ENCODE measurements at regions not wholly inside any gene's neighbourhood (a gene's known extent, or its start where the extent isn't known, plus 50 kb on each side); places are given as distances from the start of the nearest gene placed in this dataset.

DNA sequence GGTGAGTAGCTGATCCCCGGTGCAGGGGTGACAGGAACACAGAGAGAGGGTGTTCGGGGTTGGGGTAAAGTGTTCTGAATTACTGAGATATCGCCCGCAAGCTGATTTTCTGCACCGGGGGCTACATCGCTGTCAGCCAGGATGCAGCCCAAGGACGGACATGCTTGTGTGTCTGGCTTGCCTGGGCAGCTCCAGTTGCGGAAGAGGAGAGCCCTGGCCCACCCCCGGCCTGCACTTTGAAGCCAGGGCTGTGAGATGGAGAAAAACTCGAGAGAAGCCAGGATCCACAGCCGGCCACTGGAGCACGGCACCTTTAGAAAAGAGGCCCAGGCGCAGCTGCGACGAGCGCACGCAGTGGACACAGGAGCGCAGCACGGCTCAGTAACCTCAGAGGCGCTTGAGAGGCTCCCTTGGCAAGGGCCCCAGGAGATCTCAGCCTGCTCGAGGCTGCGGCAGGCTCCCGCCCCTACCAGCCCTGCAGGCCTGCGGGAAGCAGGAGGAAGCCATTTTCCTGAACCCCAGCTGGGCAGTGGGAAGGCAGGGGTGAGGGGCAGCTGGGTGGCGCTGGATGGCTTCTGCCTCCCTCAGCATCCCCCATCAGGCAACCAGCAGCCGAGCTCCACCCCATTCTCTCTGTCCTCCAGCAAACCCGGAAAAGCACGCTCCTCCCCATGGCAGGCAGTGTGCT is 59.2 kb downstream of the C9orf50 start:
- H3K9ac ChIP-seq (ENCODE audit: insufficient read length): no peak overlapping the region
- H3K4me3 ChIP-seq: no peak overlapping the region
- no peaks in the 10 kb centered on the region for H3K36me3 ChIP-seq (ENCODE audit: insufficient read depth, low read length)
- no peaks in the 10 kb centered on the region for H3K9me3 ChIP-seq (ENCODE audit: low read depth, low read length)
- H3K27ac ChIP-seq: no peak overlapping the region
- DNase-seq (ENCODE audit: low read depth, low spot score): no peak
- TF ChIP-seq FOXP2 (optimal IDR thresholded peaks at IDR 0.05; ENCODE audit: control extremely low read depth, extremely low read length, insufficient read depth) (no peak), EZH2 (IDR thresholded peaks at IDR 0.05) (no peak), POLR2AphosphoS5 (IDR thresholded peaks at IDR 0.05; ENCODE audit: borderline replicate concordance, low read depth, low read length) (no peak)

DNA sequence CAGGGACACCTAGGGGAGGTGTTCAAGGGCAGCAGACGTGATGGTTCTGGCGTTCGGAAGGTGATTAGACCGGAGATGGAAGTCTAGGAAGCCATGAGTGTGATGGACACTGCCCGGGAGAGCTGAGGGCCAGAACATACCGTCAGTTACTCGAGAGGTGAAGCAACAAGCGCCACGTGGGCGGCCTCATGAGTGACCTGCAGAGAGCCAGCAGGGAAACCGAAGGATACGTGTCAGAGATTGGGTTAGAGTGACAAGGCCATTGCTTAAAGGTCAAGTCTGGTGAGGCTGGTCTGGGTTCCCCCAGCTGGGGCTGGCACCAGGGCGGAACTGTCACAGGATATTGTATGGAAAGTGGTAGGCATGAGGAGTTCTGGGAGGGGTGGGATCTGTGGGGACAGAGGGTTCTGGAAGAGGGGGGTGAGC is 60.0 kb downstream of the C9orf50 start:
- no peak overlapping the region for H3K9ac ChIP-seq (ENCODE audit: insufficient read length)
- no peak for DNase-seq (ENCODE audit: low read depth, low spot score)
- H3K4me3 ChIP-seq: no peak overlapping the region
- no peak for TF ChIP-seq FOXP2 (optimal IDR thresholded peaks at IDR 0.05; ENCODE audit: control extremely low read depth, extremely low read length, insufficient read depth)
- H3K9me3 ChIP-seq (ENCODE audit: low read depth, low read length): no peaks in the 10 kb centered on the region
- no peaks in the 10 kb centered on the region for H3K36me3 ChIP-seq (ENCODE audit: insufficient read depth, low read length)
- no peak overlapping the region for H3K27ac ChIP-seq

DNA sequence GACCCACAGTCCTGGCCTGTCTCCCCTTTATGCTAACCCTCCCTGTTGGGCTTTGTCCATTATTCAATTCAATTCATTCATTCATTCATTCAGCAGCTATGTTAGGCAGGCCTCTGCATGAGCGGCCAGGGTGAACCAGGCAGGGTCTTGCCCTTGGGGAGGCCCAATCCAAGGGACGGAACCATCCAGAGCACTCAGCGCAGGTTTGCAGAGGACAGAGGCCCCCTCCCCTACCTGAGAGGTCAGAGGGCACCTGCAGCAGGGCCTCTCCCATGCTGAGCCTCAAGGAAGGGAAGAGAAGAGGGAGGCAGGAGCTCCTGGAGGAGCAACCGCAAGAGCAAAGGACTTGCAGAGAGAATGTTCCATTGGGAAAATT is 61.4 kb downstream of the C9orf50 start:
- no peak overlapping the region for H3K4me3 ChIP-seq
- no peak for TF ChIP-seq FOXP2 (optimal IDR thresholded peaks at IDR 0.05; ENCODE audit: control extremely low read depth, extremely low read length, insufficient read depth)
- no peak for TF ChIP-seq EZH2 (IDR thresholded peaks at IDR 0.05)
- no peak for TF ChIP-seq POLR2AphosphoS5 (IDR thresholded peaks at IDR 0.05; ENCODE audit: borderline replicate concordance, low read depth, low read length)
- no peak overlapping the region for H3K9ac ChIP-seq (ENCODE audit: insufficient read length)
- DNase-seq (ENCODE audit: low read depth, low spot score): no peak
- no peaks in the 10 kb centered on the region for H3K36me3 ChIP-seq (ENCODE audit: insufficient read depth, low read length)
- no peak overlapping the region for H3K27ac ChIP-seq
- no peaks in the 10 kb centered on the region for H3K9me3 ChIP-seq (ENCODE audit: low read depth, low read length)

DNA sequence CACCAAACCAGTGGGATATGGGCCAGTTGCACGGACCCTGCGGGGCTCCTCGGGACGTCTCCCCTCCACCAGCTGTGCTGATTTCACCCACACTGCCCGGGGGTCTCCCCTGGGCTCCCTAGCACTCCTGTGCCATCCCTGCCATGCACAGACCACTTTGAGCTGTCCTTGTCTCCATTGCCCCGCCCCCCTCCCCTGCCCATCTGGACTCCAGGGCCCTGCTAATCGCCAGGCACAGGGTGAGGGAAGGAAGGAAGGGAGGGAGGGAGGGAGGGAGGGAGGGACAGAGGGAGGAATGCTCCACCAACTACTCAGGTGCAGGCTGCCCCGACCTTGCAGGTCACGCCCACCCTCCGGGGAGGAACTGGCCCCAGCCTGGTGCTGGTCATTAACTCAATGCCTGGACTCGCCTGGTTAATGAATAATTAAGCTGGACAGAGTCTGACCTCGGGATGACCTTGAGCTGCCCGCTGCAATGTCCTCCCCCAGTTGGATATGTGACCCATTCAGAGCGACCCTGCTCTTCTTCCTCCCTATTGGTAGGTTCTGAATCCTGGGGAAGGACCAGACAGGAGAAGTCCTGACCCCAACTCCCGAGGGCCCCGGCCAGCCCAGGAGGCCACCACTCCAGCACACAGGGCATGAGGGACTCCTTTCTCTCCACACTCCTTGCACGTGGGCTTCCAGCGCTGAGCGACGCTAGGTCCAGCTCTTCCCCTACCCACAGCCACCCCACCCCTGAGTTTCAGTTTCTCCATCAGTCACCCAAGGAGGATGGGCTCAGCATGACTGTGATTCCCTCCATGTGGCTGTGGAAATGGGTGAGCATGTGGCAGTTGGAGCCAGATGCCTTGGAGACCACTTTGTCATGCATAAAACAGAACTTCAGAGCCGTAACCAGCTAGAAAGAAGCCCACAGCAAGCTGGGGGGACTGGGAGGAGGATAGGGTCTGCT is 62.1 kb downstream of the C9orf50 start:
- Histone ChIP-seq H3K4me3 (no peak overlapping the region), H3K9ac (ENCODE audit: insufficient read length) (no peak overlapping the region), H3K9me3 (ENCODE audit: low read depth, low read length) (no peaks in the 10 kb centered on the region), H3K27ac (no peak overlapping the region), H3K36me3 (ENCODE audit: insufficient read depth, low read length) (no peaks in the 10 kb centered on the region)
- TF ChIP-seq FOXP2 (optimal IDR thresholded peaks at IDR 0.05; ENCODE audit: control extremely low read depth, extremely low read length, insufficient read depth) (no peak), POLR2AphosphoS5 (IDR thresholded peaks at IDR 0.05; ENCODE audit: borderline replicate concordance, low read depth, low read length) (no peak), EZH2 (IDR thresholded peaks at IDR 0.05) (no peak)
- no peak for DNase-seq (ENCODE audit: low read depth, low spot score)

DNA sequence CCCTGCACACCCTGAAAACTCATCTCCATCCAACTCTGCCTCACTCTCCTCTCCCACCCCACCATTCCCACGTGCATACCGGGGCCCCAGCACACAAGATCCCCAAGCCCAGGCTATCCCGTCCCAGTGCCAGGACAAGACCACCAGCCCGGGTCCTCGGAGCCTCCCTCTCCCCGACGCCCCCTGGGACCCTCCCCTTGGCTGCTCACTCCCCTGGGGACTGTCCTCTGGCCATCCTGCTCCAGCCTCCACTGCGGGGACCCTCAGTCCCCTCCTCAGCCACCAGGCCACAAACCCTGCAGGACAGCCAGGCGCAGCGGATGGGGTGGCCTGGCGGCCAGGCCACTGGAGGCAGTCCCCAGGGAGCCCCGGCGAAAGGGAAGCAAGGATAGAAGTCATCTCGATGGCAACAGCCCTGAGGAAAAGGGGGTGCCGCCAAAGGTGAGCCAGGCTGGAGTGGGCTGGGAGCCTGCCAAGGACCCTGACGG is 62.8 kb downstream of the C9orf50 start:
- Histone ChIP-seq H3K4me3 (no peak overlapping the region), H3K36me3 (ENCODE audit: insufficient read depth, low read length) (no peaks in the 10 kb centered on the region), H3K9me3 (ENCODE audit: low read depth, low read length) (no peaks in the 10 kb centered on the region), H3K27ac (peak overlapping the region; percentile 75), H3K9ac (ENCODE audit: insufficient read length) (peak overlapping the region; percentile 56)
- no peak for DNase-seq (ENCODE audit: low read depth, low spot score)
- TF ChIP-seq EZH2 (IDR thresholded peaks at IDR 0.05) (no peak), FOXP2 (optimal IDR thresholded peaks at IDR 0.05; ENCODE audit: control extremely low read depth, extremely low read length, insufficient read depth) (no peak), POLR2AphosphoS5 (IDR thresholded peaks at IDR 0.05; ENCODE audit: borderline replicate concordance, low read depth, low read length) (no peak)

DNA sequence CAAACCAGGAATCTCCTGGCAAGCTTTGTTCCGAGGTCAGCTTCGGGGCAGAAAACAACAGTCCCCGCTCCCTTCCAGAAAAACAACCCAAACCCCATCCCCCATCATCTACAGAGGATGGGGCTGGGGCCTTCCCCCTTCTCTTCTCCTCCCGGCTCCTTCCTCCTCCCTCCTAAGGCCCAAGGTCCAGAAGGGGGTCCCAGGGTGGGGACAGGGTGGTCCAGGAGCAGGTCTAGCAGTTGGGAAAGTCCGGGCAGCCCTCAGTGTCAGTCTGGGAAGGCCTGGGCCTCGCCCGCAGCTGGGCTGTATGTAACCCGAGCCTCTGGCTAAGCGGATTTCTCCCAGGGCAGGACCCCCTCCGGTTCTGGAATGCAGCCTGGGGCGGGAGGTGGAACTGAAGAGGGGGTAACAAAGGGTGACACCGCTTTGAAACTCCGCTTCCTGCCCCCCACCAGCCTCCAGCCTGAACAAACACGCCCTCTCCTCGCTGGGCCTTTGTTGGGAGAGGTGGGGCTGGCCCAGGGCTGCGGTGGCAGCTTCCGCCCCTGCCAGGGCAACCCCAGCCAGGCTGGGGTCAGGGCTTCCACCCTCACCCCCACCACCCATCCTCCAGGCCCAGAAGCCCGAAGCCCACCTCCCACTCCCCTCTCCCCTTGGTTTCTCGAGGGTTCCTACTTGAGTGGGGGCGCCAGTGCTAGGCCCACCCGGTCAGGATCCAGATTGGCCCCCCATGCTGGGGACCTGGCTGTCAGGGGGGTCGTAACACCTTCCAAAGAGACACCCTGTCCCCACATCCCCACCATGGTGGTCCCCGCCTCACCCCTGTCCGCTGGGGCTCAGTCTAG is 63.5 kb downstream of the C9orf50 start:
- no peak for DNase-seq (ENCODE audit: low read depth, low spot score)
- Histone ChIP-seq H3K4me3 (peak overlapping the region; percentile 4; the same call in 1 of the 2 replicates), H3K9ac (ENCODE audit: insufficient read length) (peak overlapping the region; percentile 56), H3K9me3 (ENCODE audit: low read depth, low read length) (no peaks in the 10 kb centered on the region), H3K27ac (peak overlapping the region; percentile 75), H3K36me3 (ENCODE audit: insufficient read depth, low read length) (no peaks in the 10 kb centered on the region)
- no peak for TF ChIP-seq POLR2AphosphoS5 (IDR thresholded peaks at IDR 0.05; ENCODE audit: borderline replicate concordance, low read depth, low read length)
- TF ChIP-seq FOXP2 (optimal IDR thresholded peaks at IDR 0.05; ENCODE audit: control extremely low read depth, extremely low read length, insufficient read depth): no peak
- no peak for TF ChIP-seq EZH2 (IDR thresholded peaks at IDR 0.05)

DNA sequence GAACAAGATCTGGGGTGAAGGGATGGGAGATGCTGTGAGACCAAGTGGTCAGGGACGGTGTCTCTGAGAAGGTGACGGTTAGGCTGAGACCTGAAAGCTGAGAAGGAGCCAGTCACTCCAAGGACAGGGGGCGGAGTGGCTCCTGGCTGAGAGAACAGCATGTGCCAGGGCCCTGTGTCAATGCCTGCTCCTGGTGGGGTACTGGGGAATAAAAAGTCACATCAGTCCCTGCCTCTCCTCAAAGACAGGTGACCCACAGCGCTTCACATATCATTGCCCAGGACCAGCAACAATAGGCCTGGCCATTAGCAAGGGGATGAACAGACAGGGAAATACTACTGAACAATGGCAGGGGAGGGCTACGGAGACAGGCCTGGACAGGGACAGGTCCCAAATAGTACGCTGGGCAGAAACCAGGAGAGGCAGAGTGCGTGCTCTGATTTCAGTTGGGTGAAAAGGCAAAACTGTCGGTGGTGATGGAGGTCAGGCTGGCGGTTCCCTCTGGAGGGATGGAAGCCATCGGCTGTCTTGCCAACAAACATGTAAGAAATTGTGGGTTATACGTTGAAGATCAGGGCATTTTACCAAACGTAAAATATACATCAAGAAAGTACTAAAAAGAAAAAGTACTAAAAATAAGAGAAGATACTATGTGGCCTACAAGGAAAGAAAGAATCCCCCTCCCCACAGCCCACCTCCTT is 64.3 kb downstream of the C9orf50 start:
- TF ChIP-seq EZH2 (IDR thresholded peaks at IDR 0.05) (no peak), POLR2AphosphoS5 (IDR thresholded peaks at IDR 0.05; ENCODE audit: borderline replicate concordance, low read depth, low read length) (no peak), FOXP2 (optimal IDR thresholded peaks at IDR 0.05; ENCODE audit: control extremely low read depth, extremely low read length, insufficient read depth) (no peak)
- peak overlapping the region; percentile 75 for H3K27ac ChIP-seq
- DNase-seq (ENCODE audit: low read depth, low spot score): no peak
- 0 out of 2 replicates have a peak overlapping the region, but pooled peaks have one; percentile 4 for H3K4me3 ChIP-seq
- H3K9me3 ChIP-seq (ENCODE audit: low read depth, low read length): no peaks in the 10 kb centered on the region
- H3K9ac ChIP-seq (ENCODE audit: insufficient read length): peak overlapping the region; percentile 56
- H3K36me3 ChIP-seq (ENCODE audit: insufficient read depth, low read length): no peaks in the 10 kb centered on the region
